ENCODE measurements at regions not wholly inside any gene's neighbourhood (a gene's known extent, or its start where the extent isn't known, plus 50 kb on each side); places are given as distances from the start of the nearest gene placed in this dataset.

- TF ChIP-seq CTCF (conservative IDR thresholded peaks at IDR 0.05; ENCODE audit: low read depth, low read length) (no peak), EZH2 (IDR thresholded peaks at IDR 0.05; ENCODE audit: borderline replicate concordance, low read depth, low read length, poor library complexity, severe bottlenecking) (no peak)
Measured at GRCh38 chr10:29223326-29223725, 65.5 kb upstream of the LYZL1 start.

All from A673 (cell line).